Activated T-helper 17 cell treated with anti-CD3 and anti-CD28 coated beads, Interleukin-2, amount 50 U/mL, for 72 hours (primary cell): ENCODE measurements at regions not wholly inside any gene's neighbourhood (a gene's known extent, or its start where the extent isn't known, plus 50 kb on each side); places are given as distances from the start of the nearest gene placed in this dataset.

Source experiments
- ATAC-seq: fragments of 150-1000 bp; cut with Tn5 transposase; replicated peaks from 2 replicates; pipeline ENCODE4 v1.10.0; 2021; ENCODE audit warnings: mild to moderate bottlenecking, moderate library complexity
- H3K27ac Mint-ChIP-seq: one replicate; pipeline ENCODE4 v1.8.0; 2022; ENCODE audit warnings: mixed read lengths
- H3K27me3 Mint-ChIP-seq: one replicate; pipeline ENCODE4 v1.8.0; 2022; ENCODE audit warnings: mixed read lengths
- H3K36me3 Mint-ChIP-seq: one replicate; pipeline ENCODE4 v1.8.0; 2022; ENCODE audit warnings: low read depth, mild to moderate bottlenecking, mixed read lengths
- H3K4me1 Mint-ChIP-seq: one replicate; pipeline ENCODE4 v1.8.0; 2022; ENCODE audit warnings: mixed read lengths
- H3K4me3 Mint-ChIP-seq: one replicate; pipeline ENCODE4 v1.8.0; 2022; ENCODE audit warnings: mild to moderate bottlenecking, mixed read lengths
- H3K9me3 Mint-ChIP-seq: one replicate; pipeline ENCODE4 v1.8.0; 2022; ENCODE audit warnings: mixed read lengths

DNA sequence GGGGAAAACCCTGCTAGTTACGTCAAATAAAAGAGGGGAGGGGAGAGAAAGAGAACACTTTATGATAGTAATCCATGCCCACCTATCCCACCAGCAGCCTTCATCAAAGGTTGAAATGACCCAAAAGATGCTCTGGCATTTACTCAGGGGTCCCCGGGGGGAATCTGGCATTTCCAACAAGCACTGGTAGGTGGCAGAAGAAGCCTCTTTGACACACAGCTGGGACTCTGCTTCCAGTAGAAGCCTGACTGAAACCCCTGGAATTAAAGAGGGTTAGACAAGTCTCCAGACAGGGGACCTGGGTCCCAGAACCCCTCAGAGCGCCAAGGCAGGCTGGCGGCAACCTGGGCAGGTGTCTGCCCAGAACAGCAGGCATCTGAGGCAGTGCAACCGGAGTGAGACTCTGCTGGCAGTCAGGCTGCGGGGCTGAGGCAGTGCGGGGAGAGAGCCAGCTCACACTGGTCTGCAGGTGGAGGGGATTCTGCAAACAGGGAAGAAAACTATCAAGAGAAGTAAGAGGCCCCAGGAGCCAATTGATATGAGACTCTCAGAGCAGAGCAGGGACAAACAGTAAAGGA, 85.0 kb upstream of the CAPRIN2 start:
- Mint-ChIP-seq H3K4me1 (no peaks in the 10 kb centered on the region), H3K9me3 (no peaks in the 10 kb centered on the region), H3K4me3 (no peak overlapping the region), H3K36me3 (no peaks in the 10 kb centered on the region), H3K27me3 (peaks cover 23% of the 10 kb centered on the region), H3K27ac (no peak overlapping the region)
- ATAC-seq, result no peak

DNA sequence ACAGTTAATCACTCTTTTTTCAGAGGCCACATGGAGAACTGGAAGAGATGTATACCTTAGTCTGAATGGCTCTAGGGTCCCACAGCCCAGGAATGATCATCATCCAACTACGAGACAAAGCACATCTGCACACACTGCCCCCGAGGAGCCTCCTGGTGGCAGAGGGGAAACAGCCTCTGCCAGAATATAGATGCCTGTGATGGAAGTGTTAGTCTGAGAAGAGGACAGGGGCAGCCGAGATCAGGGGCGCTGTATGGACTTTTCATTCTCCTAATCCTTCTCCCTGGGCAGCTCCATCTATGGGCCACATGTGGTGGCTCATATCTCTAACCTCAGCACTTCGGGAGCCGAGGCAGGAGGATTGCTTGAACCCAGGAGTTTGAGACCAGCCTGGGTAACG, 82.8 kb upstream of the CAPRIN2 start:
- H3K27ac Mint-ChIP-seq, result no peak overlapping the region
- H3K9me3 Mint-ChIP-seq, result no peaks in the 10 kb centered on the region
- H3K4me3 Mint-ChIP-seq, result no peak overlapping the region
- H3K4me1 Mint-ChIP-seq, result no peaks in the 10 kb centered on the region
- no peak for ATAC-seq
- H3K27me3 Mint-ChIP-seq, result peaks cover 23% of the 10 kb centered on the region
- H3K36me3 Mint-ChIP-seq, result no peaks in the 10 kb centered on the region

DNA sequence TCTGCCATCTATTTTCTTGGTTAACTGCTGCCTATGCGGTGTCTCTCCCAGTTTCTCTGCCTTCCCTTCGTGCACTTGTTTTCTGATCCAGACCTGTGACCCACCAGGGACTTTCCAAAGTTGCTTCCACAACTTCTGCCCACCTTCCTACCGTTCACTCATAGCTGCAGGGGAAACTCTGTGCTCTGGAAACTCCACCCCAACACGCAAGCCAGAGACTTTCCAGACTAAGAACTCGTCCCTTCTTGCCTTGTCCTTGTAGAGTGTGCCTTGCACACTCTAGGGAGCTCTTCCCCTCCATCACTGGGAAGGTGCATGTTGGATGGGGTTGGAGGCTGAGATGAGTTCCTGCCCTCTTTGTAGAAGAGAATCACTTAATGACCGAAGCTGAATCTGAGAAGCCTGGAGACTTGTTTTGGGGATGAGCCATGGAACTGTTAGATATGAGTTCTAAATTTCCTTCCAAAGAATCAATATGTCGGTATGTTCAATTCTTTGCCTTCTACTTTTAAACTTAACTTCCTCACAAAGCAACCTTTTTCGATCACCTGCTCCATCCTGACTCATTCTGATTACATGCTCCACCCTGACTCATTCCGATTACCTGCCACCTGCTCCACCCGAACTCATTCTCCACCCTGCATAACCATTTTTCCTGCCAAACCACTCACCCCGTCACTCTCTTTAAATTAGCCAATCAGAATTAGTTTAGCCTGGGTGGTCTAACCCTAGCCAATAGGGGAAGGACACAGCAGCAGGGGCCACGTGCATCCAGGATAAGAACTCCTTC, 82.1 kb upstream of the CAPRIN2 start:
- Mint-ChIP-seq H3K27me3 (peaks cover 23% of the 10 kb centered on the region), H3K27ac (no peak overlapping the region), H3K9me3 (no peaks in the 10 kb centered on the region), H3K36me3 (no peaks in the 10 kb centered on the region), H3K4me3 (no peak overlapping the region), H3K4me1 (no peaks in the 10 kb centered on the region)
- no peak for ATAC-seq

DNA sequence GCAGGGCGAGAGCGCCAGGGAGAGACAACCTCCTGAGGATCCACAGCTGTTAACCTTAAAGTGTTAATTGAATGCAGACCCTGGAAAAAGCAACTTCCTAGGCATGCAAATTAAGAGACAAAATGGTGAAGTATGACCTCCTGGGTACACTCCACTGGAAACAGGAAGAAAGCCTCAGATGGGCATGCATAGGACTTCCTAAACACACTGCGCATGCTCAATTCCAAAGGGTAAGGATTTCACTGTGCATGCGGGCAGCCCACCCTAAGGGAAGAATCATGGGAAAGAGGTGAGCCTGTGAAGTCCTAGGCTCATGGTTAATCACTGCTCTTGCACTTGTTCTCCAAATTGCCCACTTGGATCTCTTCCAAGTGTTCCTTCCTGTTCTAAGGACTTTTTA, 80.5 kb upstream of the CAPRIN2 start:
- H3K36me3 Mint-ChIP-seq, result no peaks in the 10 kb centered on the region
- no peaks in the 10 kb centered on the region for H3K4me1 Mint-ChIP-seq
- no peak overlapping the region for H3K27ac Mint-ChIP-seq
- no peaks in the 10 kb centered on the region for H3K9me3 Mint-ChIP-seq
- H3K27me3 Mint-ChIP-seq, result peaks cover 23% of the 10 kb centered on the region
- H3K4me3 Mint-ChIP-seq, result no peak overlapping the region
- ATAC-seq, result no peak

DNA sequence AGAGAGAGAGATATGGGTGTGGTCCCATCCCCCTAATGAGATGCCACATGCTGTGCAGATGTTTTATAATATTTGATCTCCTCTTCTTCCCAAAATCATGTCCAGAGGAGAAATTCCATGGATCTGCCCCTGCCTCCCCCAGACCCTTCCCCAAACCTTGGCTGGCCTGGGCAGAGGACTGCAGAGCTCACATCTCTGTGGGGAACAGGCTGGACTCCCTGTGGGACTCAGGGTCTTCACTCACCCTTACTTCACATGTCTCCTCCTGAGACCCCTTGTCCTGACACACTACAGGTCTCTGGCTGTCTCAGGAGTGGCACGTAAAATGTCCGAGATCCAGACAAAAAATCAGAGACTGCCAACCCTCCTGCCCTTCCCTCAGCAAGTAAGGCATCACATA, 76.0 kb upstream of the CAPRIN2 start:
- H3K27ac Mint-ChIP-seq, result no peak overlapping the region
- no peaks in the 10 kb centered on the region for H3K36me3 Mint-ChIP-seq
- no peak overlapping the region for H3K4me3 Mint-ChIP-seq
- no peaks in the 10 kb centered on the region for H3K4me1 Mint-ChIP-seq
- H3K9me3 Mint-ChIP-seq, result no peaks in the 10 kb centered on the region
- H3K27me3 Mint-ChIP-seq, result peaks cover 25% of the 10 kb centered on the region
- no peak for ATAC-seq

DNA sequence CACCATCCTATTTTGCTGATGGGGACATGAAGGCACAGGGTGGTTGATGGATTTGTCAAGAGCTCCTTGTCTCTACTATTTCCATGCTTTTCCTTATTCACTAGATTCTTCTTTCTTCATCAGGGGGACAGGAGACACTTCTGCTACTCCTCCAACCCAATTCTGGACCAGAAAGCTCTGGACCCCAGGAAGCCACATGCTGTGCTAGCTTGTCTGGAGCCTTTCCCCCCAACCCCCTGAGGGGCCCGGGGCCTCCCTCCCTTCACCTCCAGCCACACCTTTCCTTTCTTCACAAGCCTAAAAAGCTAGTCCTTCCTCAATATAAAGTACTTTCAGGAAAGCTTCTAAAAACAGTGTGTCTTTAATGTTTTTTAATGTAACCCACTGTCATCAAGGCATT, 75.1 kb upstream of the CAPRIN2 start:
- Mint-ChIP-seq H3K27ac (no peak overlapping the region), H3K4me3 (no peak overlapping the region), H3K4me1 (no peaks in the 10 kb centered on the region), H3K9me3 (no peaks in the 10 kb centered on the region), H3K27me3 (peaks cover 21% of the 10 kb centered on the region), H3K36me3 (no peaks in the 10 kb centered on the region)
- ATAC-seq, result no peak

DNA sequence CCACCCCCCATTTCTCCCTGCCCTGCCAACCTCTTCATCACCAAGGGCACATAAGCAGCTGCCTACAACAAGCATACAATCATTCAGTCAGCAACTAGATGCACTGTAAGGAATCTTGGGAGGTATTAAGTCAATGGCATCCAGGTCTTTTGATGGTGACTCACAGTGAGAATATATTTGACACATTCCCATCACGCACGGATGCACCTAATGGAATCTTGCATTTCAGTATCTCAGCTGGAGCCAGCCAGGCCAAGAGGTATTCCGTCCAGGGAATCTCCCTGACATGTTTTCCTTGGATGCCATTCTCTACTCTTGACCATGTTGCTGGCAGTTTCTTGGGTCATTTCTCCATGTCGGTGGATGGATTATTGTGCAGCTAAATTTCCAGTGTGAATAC, 73.9 kb upstream of the CAPRIN2 start:
- H3K27ac Mint-ChIP-seq, result no peak overlapping the region
- no peak for ATAC-seq
- H3K9me3 Mint-ChIP-seq, result no peaks in the 10 kb centered on the region
- H3K27me3 Mint-ChIP-seq, result peaks cover 29% of the 10 kb centered on the region
- no peak overlapping the region for H3K4me3 Mint-ChIP-seq
- no peaks in the 10 kb centered on the region for H3K4me1 Mint-ChIP-seq
- no peaks in the 10 kb centered on the region for H3K36me3 Mint-ChIP-seq

DNA sequence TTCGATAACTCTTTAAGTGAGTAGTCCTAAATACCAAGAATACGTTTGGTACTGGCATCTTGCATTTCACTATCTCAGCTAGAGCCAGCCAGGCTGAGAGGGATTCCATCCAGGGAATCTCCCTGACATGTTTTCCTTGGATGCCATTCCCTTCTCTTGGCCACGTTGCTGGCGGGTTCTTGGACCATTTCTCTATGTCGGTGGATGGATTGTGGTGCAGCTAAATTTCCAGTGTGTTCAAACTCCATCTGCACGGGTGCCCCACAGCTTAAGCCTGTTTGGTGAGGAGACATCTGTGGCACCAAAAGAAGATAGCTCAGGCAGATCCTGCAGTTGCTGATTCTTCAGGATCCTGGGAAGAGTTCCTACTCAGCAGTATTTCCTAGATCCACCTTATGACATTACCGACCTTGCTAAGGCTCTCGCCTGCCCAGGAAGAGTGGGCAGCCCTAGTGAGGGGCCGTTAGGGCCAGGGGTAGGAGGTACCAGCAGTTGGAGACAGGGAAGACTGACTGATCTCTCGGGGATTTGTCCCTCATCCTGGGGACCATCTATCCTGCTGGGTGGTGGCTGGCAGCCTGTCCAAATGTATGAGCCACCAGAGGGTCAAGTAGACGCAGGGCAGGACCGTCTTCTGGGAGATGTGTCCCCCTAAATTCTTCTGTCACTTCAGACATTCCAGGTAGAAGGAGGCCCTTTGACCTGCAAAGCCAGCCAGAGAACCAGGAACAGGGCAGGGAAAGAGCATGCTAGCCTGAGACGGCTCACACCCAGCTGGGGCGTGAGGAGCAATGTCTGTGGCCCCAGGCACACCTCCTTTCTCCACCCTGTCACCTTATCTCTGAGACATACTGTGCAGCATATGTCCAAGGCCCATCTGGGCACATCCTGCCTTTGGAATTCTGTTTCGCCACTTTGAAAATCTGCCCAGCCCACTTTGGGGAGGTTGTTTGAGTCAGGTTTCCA, 72.6 kb upstream of the CAPRIN2 start:
- no peak for ATAC-seq
- no peak overlapping the region for H3K27ac Mint-ChIP-seq
- H3K4me3 Mint-ChIP-seq, result no peak overlapping the region
- no peaks in the 10 kb centered on the region for H3K4me1 Mint-ChIP-seq
- no peaks in the 10 kb centered on the region for H3K9me3 Mint-ChIP-seq
- no peaks in the 10 kb centered on the region for H3K36me3 Mint-ChIP-seq
- H3K27me3 Mint-ChIP-seq, result peaks cover 29% of the 10 kb centered on the region

DNA sequence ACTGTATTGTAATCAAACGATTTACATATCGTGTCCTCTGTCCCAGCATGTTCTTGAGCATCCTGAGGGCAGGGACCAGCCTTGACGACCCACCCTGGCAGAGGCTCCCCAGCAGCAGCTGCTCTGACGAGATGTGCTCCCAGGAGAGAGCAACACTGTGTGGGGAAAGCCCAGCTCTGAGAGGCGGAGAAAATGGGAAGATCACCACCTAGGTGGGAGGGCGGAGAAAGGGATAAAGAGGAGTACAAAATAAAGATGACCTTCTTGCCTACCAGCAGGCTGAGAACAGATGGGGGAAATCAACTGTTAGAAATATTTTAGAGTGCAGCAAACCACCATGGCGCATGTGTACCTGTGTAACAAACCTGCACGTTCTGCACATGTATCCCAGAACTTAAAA, 71.5 kb upstream of the CAPRIN2 start:
- H3K4me1 Mint-ChIP-seq, result no peaks in the 10 kb centered on the region
- H3K27me3 Mint-ChIP-seq, result peaks cover 33% of the 10 kb centered on the region
- no peak for ATAC-seq
- no peak overlapping the region for H3K27ac Mint-ChIP-seq
- no peak overlapping the region for H3K4me3 Mint-ChIP-seq
- H3K9me3 Mint-ChIP-seq, result no peaks in the 10 kb centered on the region
- no peaks in the 10 kb centered on the region for H3K36me3 Mint-ChIP-seq

DNA sequence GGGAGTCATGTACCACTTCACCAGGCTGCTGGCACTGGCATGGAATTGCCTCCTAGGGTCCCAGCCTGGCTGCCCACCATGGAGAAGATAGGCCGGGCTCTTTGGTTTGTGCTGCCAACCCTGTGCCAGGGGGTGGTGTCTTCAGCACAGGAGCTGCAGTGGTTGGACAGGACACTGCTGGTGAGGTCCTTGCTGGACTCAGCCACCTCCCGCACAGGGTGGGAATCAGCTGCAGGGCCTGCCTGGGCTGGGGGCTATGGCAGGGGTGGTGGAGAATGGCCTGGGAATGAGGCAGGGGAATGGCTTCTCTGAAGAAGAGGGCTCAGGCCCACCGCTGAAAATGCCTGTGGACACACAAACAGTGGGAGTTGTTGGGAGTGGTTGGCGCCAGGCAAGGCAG, 70.6 kb upstream of the CAPRIN2 start:
- no peak for ATAC-seq
- Mint-ChIP-seq H3K27ac (no peak overlapping the region), H3K36me3 (no peaks in the 10 kb centered on the region), H3K9me3 (no peaks in the 10 kb centered on the region), H3K4me3 (no peak overlapping the region), H3K4me1 (no peaks in the 10 kb centered on the region), H3K27me3 (peaks cover 40% of the 10 kb centered on the region)

DNA sequence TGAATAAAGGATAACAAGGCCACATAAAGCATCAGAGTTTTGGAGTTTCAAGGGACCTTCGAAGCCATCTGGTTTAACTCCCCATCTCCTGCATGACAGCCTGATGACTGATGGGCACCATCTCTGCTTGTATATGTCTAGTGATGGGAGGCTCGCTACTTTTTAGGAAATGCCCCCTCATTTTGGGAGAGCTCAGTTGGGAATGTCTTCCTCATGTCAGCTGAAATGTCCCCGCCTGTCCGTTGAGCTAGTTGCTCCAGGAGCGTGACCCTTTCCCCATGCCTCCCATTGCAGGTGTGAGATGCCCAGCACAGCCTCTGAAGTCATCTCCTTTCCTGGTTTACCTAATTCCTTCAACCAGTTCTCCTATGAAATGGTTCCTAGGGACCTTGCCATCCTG, 69.6 kb upstream of the CAPRIN2 start:
- H3K27me3 Mint-ChIP-seq, result peaks cover 37% of the 10 kb centered on the region
- no peaks in the 10 kb centered on the region for H3K36me3 Mint-ChIP-seq
- H3K9me3 Mint-ChIP-seq, result no peaks in the 10 kb centered on the region
- peak overlapping the region; percentile 83 for H3K4me3 Mint-ChIP-seq
- H3K27ac Mint-ChIP-seq, result no peak overlapping the region
- no peak for ATAC-seq
- H3K4me1 Mint-ChIP-seq, result no peaks in the 10 kb centered on the region

DNA sequence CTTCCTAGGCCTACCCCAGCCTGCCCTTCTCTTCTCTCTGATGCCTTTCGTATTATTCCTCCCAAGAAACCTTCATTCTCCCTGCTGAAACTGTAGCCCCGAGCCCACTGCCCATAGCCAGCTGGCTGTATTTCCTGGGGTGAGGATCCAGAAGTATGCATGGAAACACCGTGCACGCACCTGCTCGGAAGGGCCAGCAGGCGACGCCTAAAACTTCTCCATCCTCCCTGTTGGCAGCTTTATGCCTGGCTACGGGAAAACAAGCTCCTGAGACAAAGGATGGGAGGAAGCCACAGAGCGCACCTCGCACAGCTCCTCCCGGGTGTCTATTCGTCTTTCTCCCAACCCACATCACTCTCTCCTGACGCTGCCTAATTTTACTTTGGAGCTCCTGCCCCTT, 69.0 kb upstream of the CAPRIN2 start:
- H3K4me3 Mint-ChIP-seq, result peak overlapping the region; percentile 83
- no peaks in the 10 kb centered on the region for H3K36me3 Mint-ChIP-seq
- peaks cover 38% of the 10 kb centered on the region for H3K27me3 Mint-ChIP-seq
- ATAC-seq, result no peak
- no peaks in the 10 kb centered on the region for H3K9me3 Mint-ChIP-seq
- no peaks in the 10 kb centered on the region for H3K4me1 Mint-ChIP-seq
- no peak overlapping the region for H3K27ac Mint-ChIP-seq

DNA sequence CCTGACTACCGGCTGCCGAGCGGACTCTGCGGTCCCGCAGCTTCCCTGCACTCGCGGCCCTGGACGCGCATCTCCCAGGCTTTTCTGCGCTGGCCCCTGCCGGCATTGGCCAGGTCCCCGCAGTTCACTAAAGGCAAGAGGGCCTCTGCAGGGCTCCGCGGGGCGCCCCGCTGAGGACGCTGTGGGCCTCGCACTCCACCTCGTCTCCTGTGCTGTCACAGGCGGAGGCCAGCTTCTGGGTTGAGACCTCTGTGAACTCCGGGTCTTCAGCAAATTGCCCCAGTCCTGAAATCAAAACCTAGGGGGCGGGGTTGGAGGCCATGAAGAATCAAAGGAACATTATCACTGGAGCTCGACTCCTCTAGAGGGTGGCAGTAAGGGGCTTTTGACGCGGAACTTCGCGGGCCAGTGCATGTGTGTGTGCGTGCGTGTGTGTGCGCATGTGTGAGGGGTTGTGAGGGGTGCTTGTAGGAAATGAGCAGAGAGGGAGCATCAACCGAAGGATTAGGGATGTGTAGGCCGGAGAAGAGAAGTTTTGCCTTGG, 68.5 kb upstream of the CAPRIN2 start:
- H3K4me3 Mint-ChIP-seq, result peak overlapping the region; percentile 83
- H3K27ac Mint-ChIP-seq, result no peak overlapping the region
- no peaks in the 10 kb centered on the region for H3K4me1 Mint-ChIP-seq
- no peaks in the 10 kb centered on the region for H3K9me3 Mint-ChIP-seq
- ATAC-seq, result peak; percentile 60
- H3K27me3 Mint-ChIP-seq, result peaks cover 38% of the 10 kb centered on the region
- no peaks in the 10 kb centered on the region for H3K36me3 Mint-ChIP-seq

DNA sequence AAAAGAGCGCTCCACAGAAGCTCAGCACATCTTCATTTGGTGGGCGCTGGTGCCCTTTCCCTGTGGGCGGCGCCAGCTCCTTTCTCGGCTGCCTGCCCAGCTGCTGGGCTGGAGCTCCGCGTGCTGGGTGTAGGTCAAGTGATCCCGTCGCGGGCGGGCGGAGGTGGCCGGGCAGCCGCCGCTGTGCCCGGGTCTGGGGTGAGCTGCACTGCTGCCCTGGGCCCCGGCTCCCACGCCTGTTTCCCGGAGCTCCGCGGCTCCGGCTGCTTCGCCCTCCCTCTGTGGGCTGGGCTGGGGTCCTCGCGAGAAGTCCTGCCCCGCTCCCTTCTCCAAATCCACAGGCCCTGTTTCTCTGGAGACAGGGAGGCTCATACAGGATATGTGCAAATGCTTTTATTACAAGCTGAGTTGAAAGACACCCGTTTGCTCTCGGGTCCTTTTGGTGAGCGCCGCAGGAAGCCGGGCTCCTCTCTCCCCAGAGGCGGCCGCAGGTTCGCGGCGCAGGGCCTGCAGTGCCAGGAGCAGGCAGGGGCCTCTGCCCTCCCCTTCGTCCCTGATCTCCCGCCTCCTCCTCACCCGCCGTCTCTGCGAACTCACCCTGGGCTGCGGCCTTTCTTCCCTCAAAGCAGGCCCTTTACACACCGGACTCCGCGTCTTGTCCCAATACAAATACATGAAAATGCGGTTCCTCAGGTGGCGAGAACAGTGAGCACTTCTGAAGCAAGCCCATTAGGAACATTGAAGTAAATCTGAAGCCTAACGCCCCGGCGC, 67.8 kb upstream of the CAPRIN2 start:
- H3K4me3 Mint-ChIP-seq, result peak overlapping the region; percentile 83
- H3K27me3 Mint-ChIP-seq, result peaks cover 39% of the 10 kb centered on the region
- no peak overlapping the region for H3K27ac Mint-ChIP-seq
- H3K9me3 Mint-ChIP-seq, result no peaks in the 10 kb centered on the region
- no peaks in the 10 kb centered on the region for H3K4me1 Mint-ChIP-seq
- ATAC-seq, result peak; percentile 73
- no peaks in the 10 kb centered on the region for H3K36me3 Mint-ChIP-seq
